LNCaP clone FGC (cell line): ENCODE measurements at regions not wholly inside any gene's neighbourhood (a gene's known extent, or its start where the extent isn't known, plus 50 kb on each side); places are given as distances from the start of the nearest gene placed in this dataset.

ENCODE experiments used
- DNase-seq: peaks from one replicate; pipeline ENCODE4 v3.0.0-alpha.2; 2011; ENCODE audit warnings: low read depth
- H3K4me3 ChIP-seq: 2 replicates; pipeline ENCODE4 v1.5.1; 2011; ENCODE audit warnings: mild to moderate bottlenecking, low read depth, low read length, control low read depth
- TF ChIP-seq, protein P1 (sequence below): IDR thresholded peaks from 2 replicates; pipeline ENCODE4 v1.5.1; 2012; ENCODE audit warnings: mild to moderate bottlenecking; ENCODE audit not compliant: control insufficient read depth, insufficient read depth; ENCODE audit errors: extremely low read depth

- no peak for DNase-seq
- TF ChIP-seq, protein P1, sequence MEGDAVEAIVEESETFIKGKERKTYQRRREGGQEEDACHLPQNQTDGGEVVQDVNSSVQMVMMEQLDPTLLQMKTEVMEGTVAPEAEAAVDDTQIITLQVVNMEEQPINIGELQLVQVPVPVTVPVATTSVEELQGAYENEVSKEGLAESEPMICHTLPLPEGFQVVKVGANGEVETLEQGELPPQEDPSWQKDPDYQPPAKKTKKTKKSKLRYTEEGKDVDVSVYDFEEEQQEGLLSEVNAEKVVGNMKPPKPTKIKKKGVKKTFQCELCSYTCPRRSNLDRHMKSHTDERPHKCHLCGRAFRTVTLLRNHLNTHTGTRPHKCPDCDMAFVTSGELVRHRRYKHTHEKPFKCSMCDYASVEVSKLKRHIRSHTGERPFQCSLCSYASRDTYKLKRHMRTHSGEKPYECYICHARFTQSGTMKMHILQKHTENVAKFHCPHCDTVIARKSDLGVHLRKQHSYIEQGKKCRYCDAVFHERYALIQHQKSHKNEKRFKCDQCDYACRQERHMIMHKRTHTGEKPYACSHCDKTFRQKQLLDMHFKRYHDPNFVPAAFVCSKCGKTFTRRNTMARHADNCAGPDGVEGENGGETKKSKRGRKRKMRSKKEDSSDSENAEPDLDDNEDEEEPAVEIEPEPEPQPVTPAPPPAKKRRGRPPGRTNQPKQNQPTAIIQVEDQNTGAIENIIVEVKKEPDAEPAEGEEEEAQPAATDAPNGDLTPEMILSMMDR, result no peak
These were observed 382.8 kb downstream of the FOXO1 start for GRCh38 chr13:40283666-40284065.

DNA sequence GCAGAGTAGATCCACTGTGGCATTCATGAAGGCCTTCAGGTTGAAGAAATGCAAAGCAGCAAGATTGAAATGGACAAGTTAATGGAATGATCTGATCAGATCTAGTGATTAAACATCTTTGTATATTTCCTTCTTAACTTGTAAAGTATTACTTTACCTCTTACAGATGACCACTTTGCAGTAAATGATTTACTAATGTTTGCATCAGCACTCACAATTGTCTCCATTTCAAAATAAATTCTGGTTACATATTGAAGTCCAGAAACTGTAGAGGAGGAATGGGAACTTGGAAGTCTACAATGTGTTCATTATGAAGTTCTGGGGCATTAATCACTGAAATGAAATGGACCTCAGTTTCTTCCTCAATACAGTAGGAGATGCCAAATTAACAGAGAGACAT, 380.8 kb downstream of the FOXO1 start:
- H3K4me3 ChIP-seq, result no peak overlapping the region
- DNase-seq, result no peak
- TF ChIP-seq, protein P1, result no peak

More at GRCh38 chr13:40283666-40284065, 382.8 kb downstream of the FOXO1 start:
- H3K4me3 ChIP-seq, result no peak overlapping the region

DNA sequence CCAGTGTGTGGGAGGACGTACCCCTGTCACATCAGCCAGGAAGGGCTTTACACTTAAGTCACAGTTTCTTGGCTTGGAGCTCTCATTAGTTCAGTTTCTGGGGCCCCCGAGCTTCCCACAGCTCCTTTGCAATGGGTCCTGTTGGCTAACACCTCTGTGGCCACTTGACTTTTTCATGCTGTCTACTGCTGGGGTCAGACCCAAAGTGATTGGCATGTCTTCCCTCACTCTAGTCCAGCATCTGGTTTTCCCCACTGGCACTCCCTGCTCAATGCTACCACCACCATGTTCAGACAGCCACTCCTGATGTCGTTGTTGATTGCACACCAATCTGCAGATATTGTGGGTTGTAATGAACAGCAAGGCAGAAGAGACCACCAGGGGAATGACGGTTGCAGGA, 379.0 kb downstream of the FOXO1 start:
- DNase-seq, result no peak
- TF ChIP-seq, protein P1, result no peak
- H3K4me3 ChIP-seq, result no peak overlapping the region

DNA sequence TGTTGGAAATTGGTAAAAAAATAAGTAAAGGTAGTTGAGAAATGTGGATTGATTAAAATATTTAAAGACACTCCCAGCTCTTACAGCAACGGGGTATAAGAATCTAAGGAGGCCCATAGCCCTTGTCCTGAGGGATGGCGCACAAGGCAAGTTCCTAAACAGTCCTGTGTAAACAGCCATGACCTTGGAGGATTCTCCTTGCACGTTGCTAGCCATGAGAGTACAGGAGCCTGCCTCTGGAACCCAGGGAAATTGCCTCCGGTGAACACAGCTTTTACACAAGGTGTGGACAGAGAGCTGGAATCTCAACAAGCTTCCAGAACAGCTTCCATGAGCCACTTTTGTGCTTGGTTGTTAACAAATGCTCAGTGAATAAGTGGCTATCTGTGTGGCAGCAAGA, 378.2 kb downstream of the FOXO1 start:
- no peak overlapping the region for H3K4me3 ChIP-seq
- TF ChIP-seq, protein P1, result no peak
- DNase-seq, result no peak

- DNase-seq, result no peak
- no peak overlapping the region for H3K4me3 ChIP-seq
- TF ChIP-seq, protein P1, result no peak
These were observed 375.7 kb downstream of the FOXO1 start for GRCh38 chr13:40290758-40291157.

DNA sequence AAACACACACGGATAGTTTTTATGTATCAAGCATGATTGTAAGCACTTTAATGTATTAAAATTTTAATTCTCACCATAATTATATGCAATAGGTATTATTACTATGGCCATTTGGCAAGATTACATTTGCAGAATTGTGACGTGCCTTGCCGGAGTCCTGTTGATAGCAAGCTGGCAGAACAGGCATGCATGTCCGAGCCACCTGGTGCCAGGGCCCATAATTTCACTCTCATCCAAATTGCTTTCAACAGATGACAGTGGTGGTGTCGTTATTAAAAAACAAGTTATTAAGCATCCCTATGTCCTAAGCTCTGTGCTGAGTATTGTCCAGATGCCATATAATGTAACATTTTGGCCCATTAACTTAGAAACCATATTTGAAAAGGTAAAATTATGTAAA, 374.3 kb downstream of the FOXO1 start:
- H3K4me3 ChIP-seq, result no peak overlapping the region
- TF ChIP-seq, protein P1, result no peak
- DNase-seq, result no peak

GRCh38 chr13:40292536-40292935, 373.9 kb downstream of the FOXO1 start:
- no peak overlapping the region for H3K4me3 ChIP-seq
- TF ChIP-seq, protein P1, result no peak
- DNase-seq, result no peak
